WTC11 (cell line): ENCODE measurements at regions not wholly inside any gene's neighbourhood (a gene's known extent, or its start where the extent isn't known, plus 50 kb on each side); places are given as distances from the start of the nearest gene placed in this dataset.

Experiments
- ATAC-seq: fragments of 200-7000 bp; cut with Tn5 transposase; 2 replicates; pipeline ENCODE4 v1.10.0; 2021; ENCODE audit warnings: mild to moderate bottlenecking, moderate library complexity
- CTCF ChIA-PET: fragments of 300-600 bp; sonication (Branson Sonifier 250); formaldehyde crosslinking; loops from one replicate; lab custom pipeline; 2021; ENCODE audit warnings: antibody characterized with exemption; lab: Charles Lee
- POLR2A ChIA-PET: fragments of 350-600 bp; sonication (Branson Sonifier 250); formaldehyde crosslinking; loops from one replicate; lab custom pipeline; 2021; ENCODE audit warnings: antibody characterized with exemption; lab: Charles Lee
- DNase-seq: peaks from one replicate; pipeline ENCODE4 v3.0.0; 2021; ENCODE audit warnings: low spot score
- H3K27ac Mint-ChIP-seq: 2 replicates; pipeline ENCODE4 v1.8.0; 2021; ENCODE audit warnings: mixed read lengths
- H3K27me3 Mint-ChIP-seq: 2 replicates; pipeline ENCODE4 v1.8.0; 2021; ENCODE audit warnings: low read depth, mild to moderate bottlenecking, moderate library complexity, mixed read lengths
- H3K36me3 Mint-ChIP-seq: 2 replicates; pipeline ENCODE4 v1.8.0; 2021; ENCODE audit warnings: mixed read lengths
- H3K4me1 Mint-ChIP-seq: 2 replicates; pipeline ENCODE4 v1.8.0; 2022; ENCODE audit warnings: mixed read lengths
- H3K4me3 Mint-ChIP-seq: 2 replicates; pipeline ENCODE4 v1.8.0; 2021; ENCODE audit warnings: mild to moderate bottlenecking, moderate library complexity, mixed read lengths
- H3K9me3 Mint-ChIP-seq: 2 replicates; pipeline ENCODE4 v1.8.0; 2021; ENCODE audit warnings: mixed read lengths
- AFF4 ChIP-seq: sonication (generic); formaldehyde crosslinking; IDR thresholded peaks from 2 replicates; pipeline ENCODE4 v1.8.1; 2023; ENCODE audit warnings: mild to moderate bottlenecking, missing genetic modification reagents, borderline replicate concordance
- ATF6 ChIP-seq: sonication (generic); formaldehyde crosslinking; IDR thresholded peaks from 2 replicates; pipeline ENCODE4 v1.8.1; 2023; ENCODE audit warnings: mild to moderate bottlenecking, missing genetic modification reagents
- CTCF ChIP-seq: fragments of 200-600 bp; IDR thresholded peaks from 2 replicates; pipeline ENCODE4 v1.8.0; 2022; ENCODE audit warnings: antibody characterized with exemption
- ERG ChIP-seq: fragments of 250-450 bp; sonication (Bioruptor Pico); IDR thresholded peaks from 2 replicates; pipeline ENCODE4 v1.8.0; 2021; ENCODE audit warnings: mild to moderate bottlenecking
- NFATC4 ChIP-seq: fragments of 250-450 bp; sonication (Bioruptor Pico); IDR thresholded peaks from 2 replicates; pipeline ENCODE4 v1.9.0; 2021; ENCODE audit warnings: mild to moderate bottlenecking
- NR2C2 ChIP-seq: sonication (generic); formaldehyde crosslinking; IDR thresholded peaks from 2 replicates; pipeline ENCODE4 v1.8.0; 2022; ENCODE audit warnings: mild to moderate bottlenecking, missing genetic modification reagents
- PREB ChIP-seq: sonication (generic); formaldehyde crosslinking; IDR thresholded peaks from 2 replicates; pipeline ENCODE4 v1.8.1; 2022; ENCODE audit warnings: mild to moderate bottlenecking, missing genetic modification reagents, moderate library complexity, borderline replicate concordance
- SMAD3 ChIP-seq: sonication (generic); formaldehyde crosslinking; IDR thresholded peaks from 2 replicates; pipeline ENCODE4 v1.8.0; 2022; ENCODE audit warnings: missing genetic modification reagents, mild to moderate bottlenecking, borderline replicate concordance
- TEAD1 ChIP-seq: sonication (generic); formaldehyde crosslinking; IDR thresholded peaks from 2 replicates; pipeline ENCODE4 v1.8.0; 2022; ENCODE audit warnings: mild to moderate bottlenecking, missing genetic modification reagents
- TP53 ChIP-seq: sonication (generic); formaldehyde crosslinking; IDR thresholded peaks from 2 replicates; pipeline ENCODE4 v1.8.1; 2023; ENCODE audit warnings: mild to moderate bottlenecking, missing genetic modification reagents
- USF1 ChIP-seq: sonication (generic); formaldehyde crosslinking; IDR thresholded peaks from 2 replicates; pipeline ENCODE4 v1.8.0; 2022; ENCODE audit warnings: mild to moderate bottlenecking, missing genetic modification reagents
- ZNF317 ChIP-seq: sonication (generic); formaldehyde crosslinking; IDR thresholded peaks from 2 replicates; pipeline ENCODE4 v1.8.1; 2023; ENCODE audit warnings: low read depth, mild to moderate bottlenecking, moderate library complexity, missing genetic modification reagents, borderline replicate concordance
- ZNF425 ChIP-seq: fragments of 250-450 bp; sonication (Bioruptor Pico); conservative IDR thresholded peaks from 2 replicates; pipeline ENCODE4 v1.9.0; 2021; ENCODE audit warnings: mild to moderate bottlenecking
- ZSCAN18 ChIP-seq: fragments of 250-450 bp; sonication (Bioruptor Pico); IDR thresholded peaks from 2 replicates; pipeline ENCODE4 v2.1.2; 2022; ENCODE audit warnings: mild to moderate bottlenecking, moderate library complexity

GRCh38 chr12:131547555-131547954 lies 163.3 kb upstream of the SFSWAP start:
- no peak for ATAC-seq
- TF ChIP-seq TEAD1 (CRISPR knock-in tag): no peak
- TF ChIP-seq ZNF317 (CRISPR knock-in tag): no peak
- TF ChIP-seq TP53: no peak
- TF ChIP-seq USF1 (CRISPR knock-in tag): no peak
- TF ChIP-seq AFF4 (CRISPR knock-in tag): no peak
- Mint-ChIP-seq H3K4me3 (no peak overlapping the region), H3K4me1 (peaks cover 15% of the 10 kb centered on the region), H3K9me3 (peaks cover 34% of the 10 kb centered on the region), H3K36me3 (no peaks in the 10 kb centered on the region), H3K27me3 (no peaks in the 10 kb centered on the region; the same call in none of the 2 replicates), H3K27ac (no peak overlapping the region)
- DNase-seq: no peak
- ChIA-PET CTCF (no interaction called here), POLR2A (no interaction called here)

GRCh38 chr12:131550121-131550520 lies 160.8 kb upstream of the SFSWAP start:
- DNase-seq (no peak), ATAC-seq (no peak)
- CTCF ChIA-PET: no interaction called here
- Mint-ChIP-seq H3K36me3 (no peaks in the 10 kb centered on the region), H3K27me3 (peaks cover 3% of the 10 kb centered on the region), H3K9me3 (peaks cover 24% of the 10 kb centered on the region), H3K27ac (no peak overlapping the region), H3K4me1 (peaks cover 32% of the 10 kb centered on the region), H3K4me3 (no peak overlapping the region)
- TF ChIP-seq NR2C2 (CRISPR knock-in tag) (no peak), ZSCAN18 (no peak), ATF6 (no peak), TP53 (no peak), ZNF425 (CRISPR knock-in tag) (no peak), ERG (CRISPR knock-in tag) (no peak), CTCF (no peak), PREB (CRISPR knock-in tag) (no peak), NFATC4 (no peak), SMAD3 (no peak)
- POLR2A ChIA-PET: no interaction called here
